ENCODE measurements at regions not wholly inside any gene's neighbourhood (a gene's known extent, or its start where the extent isn't known, plus 50 kb on each side); places are given as distances from the start of the nearest gene placed in this dataset.

DNA sequence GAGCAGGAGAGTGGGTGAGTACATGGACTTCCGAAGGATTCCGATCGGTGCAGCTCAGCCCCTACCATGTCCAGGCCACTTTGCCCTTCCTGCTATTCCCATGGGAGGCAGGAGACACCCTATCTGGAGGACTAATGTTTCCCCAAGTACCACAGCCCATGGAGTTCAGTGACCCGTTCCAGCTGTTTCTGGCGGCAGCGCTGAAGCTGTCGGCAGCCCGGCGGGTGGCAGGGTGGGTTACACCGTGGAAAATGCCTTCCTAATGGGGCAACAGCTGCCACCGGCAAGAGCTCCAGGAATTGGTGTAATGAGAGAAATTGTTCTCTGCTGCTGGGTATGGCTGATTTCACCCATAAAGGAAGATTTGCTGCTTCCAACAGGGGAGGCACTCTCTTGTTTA is 98.3 kb downstream of the MYCN start:
- no peak overlapping the region for H3K4me3 ChIP-seq (ENCODE audit: low read depth, low read length)
- TF ChIP-seq, protein P1, sequence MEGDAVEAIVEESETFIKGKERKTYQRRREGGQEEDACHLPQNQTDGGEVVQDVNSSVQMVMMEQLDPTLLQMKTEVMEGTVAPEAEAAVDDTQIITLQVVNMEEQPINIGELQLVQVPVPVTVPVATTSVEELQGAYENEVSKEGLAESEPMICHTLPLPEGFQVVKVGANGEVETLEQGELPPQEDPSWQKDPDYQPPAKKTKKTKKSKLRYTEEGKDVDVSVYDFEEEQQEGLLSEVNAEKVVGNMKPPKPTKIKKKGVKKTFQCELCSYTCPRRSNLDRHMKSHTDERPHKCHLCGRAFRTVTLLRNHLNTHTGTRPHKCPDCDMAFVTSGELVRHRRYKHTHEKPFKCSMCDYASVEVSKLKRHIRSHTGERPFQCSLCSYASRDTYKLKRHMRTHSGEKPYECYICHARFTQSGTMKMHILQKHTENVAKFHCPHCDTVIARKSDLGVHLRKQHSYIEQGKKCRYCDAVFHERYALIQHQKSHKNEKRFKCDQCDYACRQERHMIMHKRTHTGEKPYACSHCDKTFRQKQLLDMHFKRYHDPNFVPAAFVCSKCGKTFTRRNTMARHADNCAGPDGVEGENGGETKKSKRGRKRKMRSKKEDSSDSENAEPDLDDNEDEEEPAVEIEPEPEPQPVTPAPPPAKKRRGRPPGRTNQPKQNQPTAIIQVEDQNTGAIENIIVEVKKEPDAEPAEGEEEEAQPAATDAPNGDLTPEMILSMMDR (IDR thresholded peaks at IDR 0.05; ENCODE audit: low read depth, low read length): no peak

- TF ChIP-seq, protein P1 (IDR thresholded peaks at IDR 0.05; ENCODE audit: low read depth, low read length): no peak
- no peak overlapping the region for H3K4me3 ChIP-seq (ENCODE audit: low read depth, low read length)
Observed at GRCh38 chr2:16037808-16038457, 97.6 kb downstream of the MYCN start.

DNA sequence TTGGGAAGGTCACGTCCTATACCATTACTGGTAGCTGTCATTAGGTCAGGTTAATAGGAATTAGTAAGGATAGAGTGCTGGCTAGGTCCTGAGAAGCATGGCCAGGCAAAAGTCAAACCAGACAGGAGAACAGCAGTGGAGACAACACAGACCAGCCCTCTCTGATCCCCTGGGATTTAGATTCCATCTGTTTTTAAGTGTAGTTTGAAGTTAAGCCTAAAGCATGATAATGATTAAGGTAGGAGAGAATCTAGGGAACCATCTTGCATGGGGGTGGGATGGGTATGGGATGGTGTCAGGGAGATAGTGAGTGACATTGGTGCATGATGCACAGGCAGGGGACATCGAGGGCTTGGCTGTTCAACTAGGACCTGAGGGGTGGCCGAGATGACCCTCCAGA is 96.6 kb downstream of the MYCN start:
- no peak overlapping the region for H3K4me3 ChIP-seq (ENCODE audit: low read depth, low read length)
- TF ChIP-seq, protein P1 (IDR thresholded peaks at IDR 0.05; ENCODE audit: low read depth, low read length): no peak

- TF ChIP-seq, protein P1 (IDR thresholded peaks at IDR 0.05; ENCODE audit: low read depth, low read length): no peak
- H3K4me3 ChIP-seq (ENCODE audit: low read depth, low read length): no peak overlapping the region
Observed at GRCh38 chr2:16035747-16036745, 95.7 kb downstream of the MYCN start.

GRCh38 chr2:16034975-16035746 is 94.8 kb downstream of the MYCN start:
- H3K4me3 ChIP-seq (ENCODE audit: low read depth, low read length): no peak overlapping the region
- TF ChIP-seq, protein P1 (IDR thresholded peaks at IDR 0.05; ENCODE audit: low read depth, low read length): no peak

- H3K4me3 ChIP-seq (ENCODE audit: low read depth, low read length): no peak overlapping the region
- TF ChIP-seq, protein P1 (IDR thresholded peaks at IDR 0.05; ENCODE audit: low read depth, low read length): no peak
Observed at GRCh38 chr2:16034151-16034974, 94.0 kb downstream of the MYCN start.
